NCI-H226 (cell line): ENCODE measurements at regions not wholly inside any gene's neighbourhood (a gene's known extent, or its start where the extent isn't known, plus 50 kb on each side); places are given as distances from the start of the nearest gene placed in this dataset.

Experiments used
- DNase-seq: peaks from one replicate; pipeline ENCODE4 v3.0.0-alpha.2; 2015

DNA sequence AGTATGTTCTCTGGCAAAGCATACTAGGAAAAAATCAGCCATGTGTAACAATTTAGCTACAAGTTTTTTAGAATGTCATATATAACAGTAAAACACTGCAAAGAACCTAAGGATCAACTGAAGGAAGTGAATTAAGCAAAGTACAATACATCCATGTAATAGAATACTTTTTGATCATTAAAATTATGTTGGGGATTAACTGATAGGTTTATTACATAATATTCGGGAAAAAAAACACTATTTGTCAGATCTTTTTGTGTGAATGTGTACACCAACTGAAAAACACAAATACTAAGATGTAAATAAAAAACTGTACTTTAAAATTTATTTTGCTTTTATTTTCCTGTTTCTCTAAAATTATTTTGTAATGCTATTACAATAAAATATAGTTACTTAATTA is 185.5 kb upstream of the DYNLRB2 start:
- DNase-seq: no peak

DNA sequence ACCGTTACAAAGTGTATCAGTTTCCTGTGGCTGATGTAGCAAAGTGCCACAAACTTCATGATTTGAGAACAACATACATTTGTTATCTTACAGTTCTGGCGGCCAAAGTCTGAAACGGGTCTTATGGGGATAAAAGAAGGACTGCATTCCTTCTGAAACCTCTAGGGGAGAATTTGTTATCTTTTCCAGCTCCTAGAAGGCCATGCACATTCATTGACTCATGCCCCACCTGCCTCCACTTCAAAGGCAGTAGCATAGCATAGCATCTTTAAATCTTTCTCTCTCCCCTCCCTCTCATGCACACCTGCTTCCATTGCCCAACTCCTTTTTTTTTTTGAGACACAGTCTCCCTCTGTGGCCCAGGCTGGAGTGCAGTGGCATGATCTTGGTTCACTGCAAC is 190.7 kb upstream of the DYNLRB2 start:
- no peak for DNase-seq

DNA sequence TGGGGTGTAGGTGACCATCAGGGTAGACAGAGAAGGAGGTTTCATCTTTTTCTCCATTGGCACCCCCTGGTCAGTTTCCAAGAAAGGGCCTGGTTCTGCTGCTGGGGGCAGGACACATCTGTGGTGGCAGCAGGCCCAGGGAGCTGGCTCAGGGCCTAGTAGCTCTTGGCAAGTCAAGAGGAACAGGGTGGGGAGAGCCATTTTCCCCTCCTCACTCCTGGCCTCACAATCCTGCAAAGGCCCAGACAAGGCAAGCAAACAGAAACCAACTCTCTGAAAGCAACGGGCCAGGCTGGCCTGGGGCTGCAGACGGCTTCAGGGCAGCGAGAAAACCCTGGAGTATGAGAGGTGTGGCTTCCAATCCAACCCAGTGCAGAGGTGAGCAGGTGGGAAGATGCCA is 192.9 kb upstream of the DYNLRB2 start:
- no peak for DNase-seq

DNA sequence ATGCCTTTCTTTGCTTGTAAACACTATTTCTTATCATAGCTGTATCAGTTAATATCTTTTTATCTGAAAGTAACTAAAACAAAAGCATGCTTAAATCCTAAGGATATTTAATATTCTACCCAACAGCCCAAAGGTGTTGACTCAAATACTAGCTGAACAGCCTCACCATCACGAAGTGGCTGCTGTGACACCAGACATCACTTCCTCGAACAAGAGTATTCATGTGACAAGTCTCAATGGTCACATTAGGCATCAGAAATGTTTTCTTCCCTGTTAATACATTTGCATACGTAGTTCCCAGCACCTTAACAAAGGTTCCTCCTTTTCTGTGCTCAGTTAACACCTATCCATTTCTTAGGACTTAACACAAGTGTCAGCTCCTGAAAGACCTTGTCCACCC is 193.8 kb upstream of the DYNLRB2 start:
- no peak for DNase-seq

DNA sequence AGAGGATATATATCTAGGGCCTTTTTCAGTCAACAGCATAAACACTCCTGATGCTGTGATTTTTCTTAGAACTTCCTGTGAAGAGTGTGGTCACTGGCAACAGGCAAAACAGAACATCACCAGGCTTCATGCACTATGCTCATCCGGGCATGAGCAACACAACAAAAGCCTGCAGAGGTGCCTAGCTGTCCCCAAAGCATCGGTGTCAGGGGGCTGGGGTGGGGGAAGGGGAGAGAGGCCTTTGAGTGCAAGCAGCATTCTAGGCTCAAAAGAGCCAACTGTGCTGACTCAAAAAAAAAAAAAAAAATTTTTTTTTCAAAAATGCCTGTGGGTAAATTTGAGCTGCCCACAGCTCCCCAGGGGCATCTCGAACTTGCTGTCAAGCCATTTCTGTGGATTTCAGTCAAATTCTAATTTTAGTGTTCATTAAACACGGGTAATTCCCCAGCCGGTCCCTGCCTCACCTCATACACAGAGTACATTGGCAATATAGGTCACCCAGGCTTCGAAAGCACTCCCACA is 194.6 kb upstream of the DYNLRB2 start:
- no peak for DNase-seq

DNA sequence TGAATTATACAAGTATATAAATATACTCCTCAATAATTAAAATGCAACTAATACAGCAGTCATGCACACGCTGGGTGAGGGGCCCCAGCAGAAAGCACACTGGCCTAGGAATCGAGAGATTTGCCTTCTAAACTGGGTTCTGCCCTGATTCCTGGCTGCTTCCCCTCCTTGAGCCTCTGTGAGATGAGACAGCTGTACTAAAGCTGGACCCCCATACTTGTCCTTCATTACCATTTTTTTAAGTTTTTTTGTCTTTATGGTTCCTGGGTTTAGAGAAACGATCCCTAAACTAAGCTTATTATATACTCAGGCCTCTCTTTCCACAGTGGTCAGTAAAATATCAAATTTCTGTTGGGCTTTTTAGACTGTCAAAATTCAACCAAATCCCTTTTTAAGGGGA is 195.1 kb upstream of the DYNLRB2 start:
- DNase-seq: no peak

DNA sequence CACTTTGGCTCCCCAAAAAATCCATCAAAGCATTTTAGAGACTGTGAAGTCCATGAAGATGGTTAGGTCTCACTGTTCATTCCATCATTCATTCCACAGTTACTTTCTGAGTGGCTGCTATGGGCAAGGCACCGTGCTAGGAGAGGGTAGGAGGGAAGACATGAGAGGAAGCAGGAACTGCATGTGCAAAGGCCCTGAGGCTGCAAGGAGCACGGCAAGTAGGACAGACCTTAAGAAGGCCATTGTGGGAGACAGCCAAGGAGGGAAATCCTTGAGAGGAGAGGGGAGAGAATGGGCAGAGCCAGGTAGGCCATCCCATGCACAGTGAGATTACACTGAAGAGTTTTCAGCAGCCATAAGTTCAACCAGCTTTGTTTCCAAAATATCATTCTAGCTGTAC is 196.2 kb upstream of the DYNLRB2 start:
- no peak for DNase-seq

DNA sequence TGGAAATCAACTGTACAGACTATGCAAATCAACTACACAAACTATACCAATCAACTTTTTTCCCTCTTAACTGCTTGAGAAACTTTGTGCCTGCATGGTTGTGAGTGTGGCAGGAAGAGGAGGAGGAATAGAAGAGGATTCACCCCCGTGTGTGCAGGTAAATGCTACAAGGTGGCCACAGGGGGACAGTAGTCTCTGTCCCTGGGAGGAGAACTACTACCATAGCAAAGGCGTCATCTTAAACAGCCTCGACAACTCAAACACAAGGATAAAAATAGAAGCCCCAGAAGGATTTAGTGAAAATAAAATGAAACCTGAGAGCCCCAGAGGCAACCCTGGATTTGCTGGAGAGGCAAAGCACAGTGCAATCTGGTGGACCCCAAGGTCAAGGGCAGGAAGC is 199.5 kb upstream of the DYNLRB2 start:
- DNase-seq: no peak

DNA sequence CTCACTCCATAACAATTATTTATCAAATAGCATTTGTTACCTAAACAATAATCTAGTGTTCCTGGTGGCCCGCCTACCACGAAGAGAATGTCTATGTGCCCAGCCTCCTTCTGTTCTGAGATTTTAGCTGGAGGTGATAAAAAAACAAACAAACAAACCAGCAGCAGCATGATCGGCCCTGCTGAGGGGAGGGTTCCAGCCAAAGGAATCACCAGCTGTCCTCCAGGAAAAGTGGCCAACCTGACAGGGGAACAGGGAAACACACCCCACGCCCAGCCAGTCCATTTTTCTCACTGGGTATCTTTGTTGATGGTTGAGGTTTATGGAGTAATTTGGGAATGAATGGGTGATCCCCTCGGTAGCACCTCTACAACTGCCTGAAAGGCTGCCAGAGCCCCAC is 203.0 kb upstream of the DYNLRB2 start:
- no peak for DNase-seq

DNA sequence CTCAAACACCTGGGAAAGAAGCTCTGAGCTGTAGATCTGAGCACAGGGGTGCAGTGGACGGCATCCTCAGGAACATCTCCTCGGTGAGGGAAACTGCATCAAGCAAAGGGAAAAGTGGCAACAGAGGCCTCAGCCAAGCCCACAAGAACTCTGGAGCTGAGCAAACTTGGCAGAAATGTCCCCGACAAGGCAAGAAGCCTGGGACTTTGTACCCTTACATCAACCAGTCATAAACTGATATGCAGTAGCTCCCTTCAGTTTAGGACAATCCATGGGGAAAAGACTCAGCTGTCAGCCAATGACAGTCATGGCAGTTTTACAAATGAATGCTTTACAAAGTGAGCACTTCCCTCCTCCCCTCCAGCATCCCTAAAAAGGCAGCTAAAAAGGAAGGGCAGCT is 210.0 kb upstream of the DYNLRB2 start:
- no peak for DNase-seq

DNA sequence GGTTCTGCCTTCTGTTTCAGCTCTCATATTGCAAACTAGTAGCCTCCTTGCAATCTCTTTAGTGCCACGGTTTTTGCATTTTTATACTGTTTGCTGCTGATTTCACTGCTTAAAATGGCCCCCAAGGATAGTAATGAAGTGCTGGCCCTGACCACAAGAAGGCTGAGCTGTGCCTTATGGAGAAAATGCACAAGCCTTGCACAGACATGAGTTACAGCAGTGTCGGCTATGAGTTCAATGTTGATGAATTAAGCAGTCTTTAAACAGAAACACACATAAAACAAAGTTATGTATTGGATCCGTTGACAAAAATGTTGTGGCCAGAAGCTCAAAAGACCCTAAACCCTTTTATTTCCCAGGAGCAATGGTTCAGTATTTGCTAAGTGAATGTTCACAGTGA is 210.6 kb upstream of the DYNLRB2 start:
- DNase-seq: no peak

DNA sequence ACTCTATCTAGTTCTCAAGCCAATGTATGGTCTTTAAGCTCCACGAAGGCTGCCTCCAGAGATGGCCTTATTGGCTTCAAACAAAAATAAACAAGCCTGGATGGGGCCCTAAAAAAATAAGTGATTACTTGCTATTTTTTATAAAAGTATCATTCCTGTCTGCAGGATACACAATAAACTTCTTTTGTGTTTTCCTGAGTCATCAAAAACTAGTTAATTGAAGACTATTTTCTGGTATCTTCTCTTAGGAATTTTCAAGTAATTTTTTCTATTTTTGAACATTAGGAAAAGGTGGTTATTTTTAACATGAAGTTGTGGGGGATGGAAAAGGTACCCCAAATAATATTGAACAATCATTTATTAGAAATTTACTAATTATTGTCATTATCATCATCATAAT is 213.1 kb upstream of the DYNLRB2 start:
- no peak for DNase-seq

DNA sequence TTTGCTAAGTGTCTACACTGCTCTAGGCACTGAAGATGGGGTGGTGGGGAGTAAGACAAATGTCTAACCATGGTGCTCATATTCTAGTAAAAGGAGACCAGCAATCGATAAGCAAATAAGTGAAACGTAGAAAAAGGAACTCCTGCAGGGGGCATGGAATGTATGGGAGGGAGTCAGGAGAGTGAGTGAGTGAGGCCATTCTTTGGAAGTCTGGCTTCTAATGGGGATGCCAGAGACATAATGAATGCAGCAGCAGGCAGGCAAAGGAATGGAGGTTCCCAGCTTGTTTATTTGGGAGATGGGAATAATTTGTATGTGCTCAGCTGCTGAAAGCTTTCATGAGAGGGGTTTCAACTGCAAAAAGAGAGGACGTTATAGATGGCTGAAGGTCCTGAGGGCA is 216.4 kb upstream of the DYNLRB2 start:
- no peak for DNase-seq

DNA sequence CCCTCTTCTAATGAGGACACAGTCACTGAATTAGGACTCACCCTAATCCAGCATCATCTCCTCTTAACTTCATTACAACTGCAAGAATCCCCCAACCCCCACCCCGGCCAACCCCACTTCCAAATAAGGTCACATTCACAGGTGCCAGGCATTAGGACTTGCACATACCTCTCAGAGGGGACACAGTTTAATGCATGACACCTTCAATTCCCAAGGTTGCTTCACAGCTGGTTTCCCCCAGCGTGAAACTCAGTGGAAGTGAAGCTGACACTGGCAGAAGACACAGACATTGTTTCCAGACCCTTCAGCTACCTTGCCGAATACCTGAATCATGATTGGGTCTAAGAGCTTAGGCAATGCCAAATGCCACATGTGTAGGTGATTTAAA is 217.0 kb upstream of the DYNLRB2 start:
- no peak for DNase-seq

DNA sequence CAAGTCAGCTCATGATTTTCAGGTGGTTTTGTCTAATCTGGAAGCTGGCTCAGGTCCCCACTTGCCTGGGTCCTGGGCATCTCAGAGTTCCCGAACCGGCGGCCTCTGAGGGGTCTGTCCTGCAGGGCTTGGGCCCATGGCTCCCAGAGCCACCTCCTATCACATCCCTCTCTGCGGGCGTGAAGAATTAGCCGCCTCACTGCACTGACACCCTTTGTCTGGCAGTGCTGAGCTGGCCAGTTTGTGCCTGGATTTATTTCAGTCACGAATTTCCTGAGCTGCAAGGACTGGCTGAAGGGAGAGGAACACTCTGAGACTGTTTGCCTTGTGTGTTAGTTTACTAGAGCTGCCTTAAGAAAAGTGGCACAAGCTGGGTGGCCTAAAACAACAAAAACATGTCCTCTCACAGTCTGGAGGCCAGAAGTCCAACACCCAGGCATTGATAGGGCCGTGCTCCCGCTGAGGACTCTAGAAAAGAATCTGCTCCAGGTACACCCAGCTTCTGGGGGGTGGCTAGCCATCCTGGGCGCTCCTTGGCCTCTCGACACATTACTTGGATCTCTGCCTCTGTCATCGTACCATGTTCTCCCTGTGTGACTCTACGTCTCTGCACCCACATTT is 217.5 kb upstream of the DYNLRB2 start:
- DNase-seq: no peak

DNA sequence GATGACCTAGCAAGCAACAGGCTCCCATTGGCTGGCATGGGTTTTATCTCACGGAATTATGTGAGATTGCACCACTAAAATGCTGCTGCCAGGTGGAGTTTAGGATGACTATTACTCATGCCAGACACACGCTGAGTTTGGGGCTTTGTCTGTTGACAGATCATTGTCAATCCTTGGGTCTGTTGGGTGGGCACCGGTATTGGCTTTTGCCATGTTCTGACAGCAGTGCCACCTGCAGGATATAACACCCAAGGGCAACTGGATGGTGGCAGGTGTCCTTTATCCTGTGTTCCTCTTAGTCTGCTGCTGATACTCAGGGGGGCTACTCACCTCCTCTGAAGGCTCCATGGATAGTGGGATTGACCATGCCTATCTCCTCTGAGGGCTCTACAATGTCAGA is 221.6 kb upstream of the DYNLRB2 start:
- DNase-seq: no peak

DNA sequence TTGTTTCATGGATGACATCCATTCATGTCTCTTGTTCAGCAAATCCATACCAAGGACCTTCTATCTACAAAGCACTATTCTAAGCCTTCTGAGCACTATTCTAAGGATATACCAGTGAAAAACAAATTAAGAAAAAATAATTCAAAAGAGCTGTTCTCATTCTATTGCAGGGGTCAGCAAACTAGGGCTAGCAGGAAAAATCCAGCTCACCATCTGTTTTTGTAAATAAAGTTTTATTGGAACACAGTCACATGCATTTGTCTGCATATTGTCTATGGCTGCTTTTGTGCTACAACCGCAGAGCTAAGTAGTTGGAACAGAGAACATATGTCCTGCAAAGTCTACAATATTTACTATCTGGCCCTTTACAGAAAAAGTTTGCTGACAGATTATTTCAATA is 222.7 kb upstream of the DYNLRB2 start:
- DNase-seq: no peak

DNA sequence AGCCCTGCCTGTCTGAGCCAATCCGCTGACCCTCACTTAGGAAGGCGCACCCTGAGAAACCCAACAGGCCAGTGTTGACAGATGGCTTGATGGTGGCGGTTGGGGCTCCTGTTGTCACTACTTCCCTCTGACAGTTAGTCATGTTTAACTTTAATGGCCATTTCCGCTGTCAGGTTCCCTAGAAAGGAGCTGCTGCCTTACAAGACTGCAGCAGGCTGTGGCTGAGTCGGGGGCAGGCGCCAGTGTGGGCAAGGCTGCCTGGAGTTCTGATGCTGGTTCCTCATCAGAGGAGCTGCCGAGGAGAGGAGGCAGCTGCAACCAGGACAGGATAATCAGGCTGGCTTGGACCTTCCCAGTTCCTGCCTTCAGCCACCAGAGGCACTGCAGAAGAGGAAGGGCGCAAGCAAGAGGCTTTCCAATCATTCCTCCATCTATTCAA is 223.2 kb upstream of the DYNLRB2 start:
- DNase-seq: no peak

DNA sequence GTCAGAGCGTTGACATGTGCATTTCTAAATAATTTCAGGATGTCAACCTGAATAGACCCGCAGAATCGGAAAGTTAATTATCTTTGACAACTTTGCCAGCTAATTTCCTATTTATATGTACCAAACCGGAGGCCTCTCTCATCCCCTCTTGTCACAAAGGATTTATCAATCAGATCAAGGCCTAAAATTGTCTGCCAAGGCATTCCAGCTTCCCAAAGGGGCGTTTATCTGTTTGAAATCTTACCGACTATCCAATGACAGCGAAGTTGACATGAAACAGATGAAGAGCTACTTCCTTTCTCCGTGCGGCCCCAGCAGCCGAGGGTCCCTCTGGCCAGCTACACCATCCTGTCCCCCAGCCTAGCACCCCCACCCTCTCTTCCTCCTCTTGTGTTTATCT is 223.7 kb upstream of the DYNLRB2 start:
- no peak for DNase-seq

DNA sequence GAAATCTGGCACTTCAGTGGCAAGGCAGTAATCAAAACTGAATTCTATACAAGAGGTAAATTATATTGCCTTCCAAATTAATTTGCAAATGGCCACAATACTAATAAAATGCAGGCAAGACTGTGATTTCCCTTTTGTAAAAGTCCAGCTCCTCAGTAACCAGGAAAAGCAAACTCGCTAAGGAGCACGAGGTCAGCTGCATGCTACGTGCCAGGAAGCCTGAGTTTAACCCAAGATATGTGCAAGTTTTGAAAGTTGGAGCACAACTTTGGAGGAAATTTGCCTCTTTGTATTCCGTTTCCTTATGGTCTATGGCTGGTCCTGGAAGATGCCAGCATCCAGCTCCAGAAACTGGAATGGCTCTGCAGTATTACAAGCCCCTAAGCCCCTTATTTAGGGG is 226.8 kb upstream of the DYNLRB2 start:
- no peak for DNase-seq

DNA sequence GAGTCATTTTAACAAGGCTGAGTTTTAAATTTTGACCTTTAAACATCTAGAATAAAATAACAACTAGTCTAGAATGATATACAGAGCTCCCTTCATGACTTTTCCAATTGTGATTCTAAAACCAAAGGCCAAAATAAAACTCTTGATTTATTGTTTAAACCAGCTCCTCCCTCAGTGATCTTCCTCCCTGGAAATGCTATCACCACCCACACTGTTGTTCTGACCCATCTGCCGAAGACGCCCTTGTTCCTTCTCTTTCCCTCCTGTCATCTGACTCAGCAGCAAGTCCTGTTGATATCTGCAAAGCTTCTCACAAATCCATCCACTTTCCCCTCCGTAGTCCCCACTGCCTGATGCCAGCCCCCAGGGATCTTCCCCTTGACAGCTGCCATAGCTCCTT is 231.6 kb upstream of the DYNLRB2 start:
- no peak for DNase-seq

DNA sequence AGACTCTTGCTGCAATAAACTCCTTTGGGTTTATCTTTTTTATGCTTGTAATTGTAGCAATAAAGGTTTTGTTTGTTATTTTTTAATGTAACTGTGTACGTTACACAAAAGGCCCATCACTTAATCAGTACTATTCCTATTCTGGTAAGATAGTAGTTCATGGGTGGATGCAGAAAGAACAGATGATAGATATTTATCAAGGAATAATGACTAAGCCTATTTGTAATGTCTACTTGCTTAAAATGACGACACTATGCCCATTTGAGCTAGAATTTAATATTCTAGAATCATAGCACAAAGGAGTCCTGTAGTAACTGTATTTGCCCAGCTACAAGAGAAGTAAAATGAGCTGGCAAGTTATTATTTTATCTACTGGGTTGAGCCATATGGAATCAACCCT is 235.4 kb upstream of the DYNLRB2 start:
- no peak for DNase-seq

DNA sequence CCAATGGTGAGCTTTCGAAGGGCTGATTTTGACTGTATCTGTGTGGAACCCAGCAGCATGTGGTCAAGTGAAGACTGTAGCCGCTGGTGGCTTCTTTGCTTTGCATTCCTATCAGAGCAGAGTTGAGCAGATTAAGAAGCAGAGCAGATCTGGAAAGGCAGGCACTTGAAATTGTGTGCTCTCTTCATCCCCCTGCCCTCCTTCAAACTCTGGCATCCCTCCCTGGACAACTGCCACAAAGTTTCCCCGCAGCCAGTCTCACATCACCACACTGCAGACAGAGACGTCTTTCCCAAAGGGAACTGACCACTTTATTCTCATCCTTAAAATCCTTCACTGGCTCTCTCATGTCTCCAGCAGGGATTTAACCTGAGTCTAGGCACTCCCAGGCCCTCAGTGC is 237.1 kb upstream of the DYNLRB2 start:
- DNase-seq: no peak

DNA sequence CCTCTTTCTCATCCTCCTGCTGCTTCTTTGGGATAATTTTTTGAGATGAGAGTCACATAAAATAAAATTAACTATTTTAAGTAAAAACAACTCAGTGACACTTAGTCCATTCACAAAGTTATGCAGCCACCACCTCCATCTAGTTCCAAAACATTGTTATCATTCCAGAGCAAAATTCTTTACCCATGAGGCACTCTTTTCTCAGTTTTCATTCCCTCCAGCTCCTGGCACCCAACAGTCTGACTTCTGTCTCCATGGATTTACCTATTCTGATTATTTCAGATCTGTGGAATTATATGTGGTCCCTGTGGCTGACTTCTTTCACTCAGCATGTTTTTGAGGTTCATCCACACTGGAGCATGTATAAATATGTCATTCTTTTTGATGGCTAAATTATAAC is 239.9 kb upstream of the DYNLRB2 start:
- peak; percentile 81 for DNase-seq

DNA sequence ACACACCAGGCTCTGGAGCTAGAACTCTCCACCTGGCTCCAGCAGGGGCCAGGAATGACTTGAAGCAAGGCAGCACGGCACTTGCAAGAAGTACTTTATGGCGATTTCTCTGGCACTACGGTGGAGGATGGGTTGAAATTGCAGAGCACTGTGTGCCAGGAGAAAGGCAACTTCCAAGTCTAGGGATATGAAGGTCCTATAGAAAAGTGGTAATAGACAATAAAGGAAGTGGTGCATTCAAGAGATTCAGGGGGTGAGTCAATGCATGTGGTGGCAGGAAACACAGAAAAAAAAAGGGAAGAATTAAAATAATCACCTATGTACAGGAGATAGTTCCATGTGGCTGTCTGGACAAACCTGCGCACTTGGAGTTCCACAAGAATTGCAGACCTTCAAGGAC is 240.3 kb upstream of the DYNLRB2 start:
- DNase-seq: peak; percentile 24

DNA sequence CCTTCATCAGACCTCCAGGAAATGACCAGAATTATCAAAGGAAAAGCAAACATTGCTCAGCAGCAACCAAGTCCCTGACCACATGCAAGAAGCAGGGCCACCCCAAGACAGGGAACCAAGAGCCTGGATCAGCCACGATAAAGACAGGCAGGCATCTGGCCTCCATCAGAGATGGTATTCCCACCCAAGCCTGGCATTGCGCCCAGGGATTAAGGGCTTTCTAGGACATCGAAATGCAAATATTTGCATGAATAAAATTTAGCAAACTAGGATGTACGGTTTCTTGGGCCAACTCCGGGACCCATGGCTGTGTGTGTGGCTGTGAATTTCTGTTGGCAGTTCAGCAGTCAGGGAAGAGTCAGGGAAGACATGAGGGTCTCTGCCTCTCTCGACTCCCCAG is 241.4 kb upstream of the DYNLRB2 start:
- DNase-seq: no peak
